ENCODE measurements at regions not wholly inside any gene's neighbourhood (a gene's known extent, or its start where the extent isn't known, plus 50 kb on each side); places are given as distances from the start of the nearest gene placed in this dataset.

GRCh38 chr3:82875401-82875800 lies 1114.0 kb upstream of the GBE1 start:
- TF ChIP-seq POLR2AphosphoS5 (IDR thresholded peaks at IDR 0.05) (no peak), POLR2A (IDR thresholded peaks at IDR 0.05) (no peak), CTCF (IDR thresholded peaks at IDR 0.05) (no peak), EP300 (IDR thresholded peaks at IDR 0.05) (no peak)
